A549 (cell line): ENCODE measurements at regions not wholly inside any gene's neighbourhood (a gene's known extent, or its start where the extent isn't known, plus 50 kb on each side); places are given as distances from the start of the nearest gene placed in this dataset.
"Not testable (repeated sequence)": the region's sequence is repeated elsewhere in the genome, so short reads cannot be mapped to it uniquely, and the experiment has no call there.

Source experiments
- GATA3 ChIP-seq: IDR thresholded peaks from 2 replicates; pipeline ENCODE4 v1.6.1; 2012; ENCODE audit warnings: borderline replicate concordance
- NR3C1 ChIP-seq: fragments of >200 bp; sonication (Bioruptor Twin); formaldehyde crosslinking; IDR thresholded peaks from 3 replicates; pipeline ENCODE4 v1.6.1; 2017
- POLR2A ChIP-seq: IDR thresholded peaks from 2 replicates; pipeline ENCODE4 v1.6.1; 2012; ENCODE audit warnings: mild to moderate bottlenecking, low read length
- RAD21 ChIP-seq, 2 experiments: fragments of >200 bp in 1 of 2; sonication (Bioruptor Twin) in 1 of 2; formaldehyde crosslinking in 1 of 2; IDR thresholded peaks in 1 of 2; conservative IDR thresholded peaks in 1 of 2; 2 replicates in 1 of 2; 3 replicates in 1 of 2; pipeline ENCODE4 v1.6.1; 2012 to 2018; ENCODE audit warnings: inconsistent platforms in 1 of 2
- RCOR1 ChIP-seq: fragments of 150-350 bp; IDR thresholded peaks from 2 replicates; pipeline ENCODE4 v1.6.1; 2014; ENCODE audit warnings: antibody characterized with exemption, low read length, low read depth
- RFX5 ChIP-seq: fragments of 450-650 bp; IDR thresholded peaks from 2 replicates; pipeline ENCODE4 v1.7.1; 2014; ENCODE audit warnings: antibody characterized with exemption, mild to moderate bottlenecking, moderate library complexity
- SMC3 ChIP-seq: fragments of >200 bp; sonication (Bioruptor Twin); formaldehyde crosslinking; IDR thresholded peaks from 3 replicates; pipeline ENCODE4 v1.6.1; 2018; ENCODE audit warnings: inconsistent platforms
- ZC3H11A ChIP-seq: fragments of 450-650 bp; IDR thresholded peaks from 2 replicates; pipeline ENCODE4 v1.6.1; 2014; ENCODE audit warnings: antibody characterized with exemption, mild to moderate bottlenecking
- ZNF302 ChIP-seq: fragments of 250-450 bp; sonication (Bioruptor Pico); IDR thresholded peaks from 2 replicates; pipeline ENCODE4 v1.9.0; 2021; ENCODE audit warnings: inconsistent platforms, mild to moderate bottlenecking, moderate library complexity
- TF ChIP-seq, protein P1 (sequence below): fragments of >200 bp; sonication (Bioruptor Twin); formaldehyde crosslinking; IDR thresholded peaks from 3 replicates; pipeline ENCODE4 v1.5.1; 2016
- TF ChIP-seq, protein P2 (sequence below): fragments of 200-600 bp; sonication (generic); IDR thresholded peaks from 2 replicates; pipeline ENCODE4 v1.6.1; 2016; ENCODE audit warnings: antibody characterized with exemption, mild to moderate bottlenecking, moderate library complexity
- TF ChIP-seq, protein P3 (sequence below): IDR thresholded peaks from 2 replicates; pipeline ENCODE4 v1.6.1; 2012
- TF ChIP-seq, protein P4 (sequence below): IDR thresholded peaks from 2 replicates; pipeline ENCODE4 v1.6.1; 2012; ENCODE audit warnings: low read depth, borderline replicate concordance

- TF ChIP-seq, protein P1, sequence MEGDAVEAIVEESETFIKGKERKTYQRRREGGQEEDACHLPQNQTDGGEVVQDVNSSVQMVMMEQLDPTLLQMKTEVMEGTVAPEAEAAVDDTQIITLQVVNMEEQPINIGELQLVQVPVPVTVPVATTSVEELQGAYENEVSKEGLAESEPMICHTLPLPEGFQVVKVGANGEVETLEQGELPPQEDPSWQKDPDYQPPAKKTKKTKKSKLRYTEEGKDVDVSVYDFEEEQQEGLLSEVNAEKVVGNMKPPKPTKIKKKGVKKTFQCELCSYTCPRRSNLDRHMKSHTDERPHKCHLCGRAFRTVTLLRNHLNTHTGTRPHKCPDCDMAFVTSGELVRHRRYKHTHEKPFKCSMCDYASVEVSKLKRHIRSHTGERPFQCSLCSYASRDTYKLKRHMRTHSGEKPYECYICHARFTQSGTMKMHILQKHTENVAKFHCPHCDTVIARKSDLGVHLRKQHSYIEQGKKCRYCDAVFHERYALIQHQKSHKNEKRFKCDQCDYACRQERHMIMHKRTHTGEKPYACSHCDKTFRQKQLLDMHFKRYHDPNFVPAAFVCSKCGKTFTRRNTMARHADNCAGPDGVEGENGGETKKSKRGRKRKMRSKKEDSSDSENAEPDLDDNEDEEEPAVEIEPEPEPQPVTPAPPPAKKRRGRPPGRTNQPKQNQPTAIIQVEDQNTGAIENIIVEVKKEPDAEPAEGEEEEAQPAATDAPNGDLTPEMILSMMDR: not testable (repeated sequence)
- TF ChIP-seq, protein P2, sequence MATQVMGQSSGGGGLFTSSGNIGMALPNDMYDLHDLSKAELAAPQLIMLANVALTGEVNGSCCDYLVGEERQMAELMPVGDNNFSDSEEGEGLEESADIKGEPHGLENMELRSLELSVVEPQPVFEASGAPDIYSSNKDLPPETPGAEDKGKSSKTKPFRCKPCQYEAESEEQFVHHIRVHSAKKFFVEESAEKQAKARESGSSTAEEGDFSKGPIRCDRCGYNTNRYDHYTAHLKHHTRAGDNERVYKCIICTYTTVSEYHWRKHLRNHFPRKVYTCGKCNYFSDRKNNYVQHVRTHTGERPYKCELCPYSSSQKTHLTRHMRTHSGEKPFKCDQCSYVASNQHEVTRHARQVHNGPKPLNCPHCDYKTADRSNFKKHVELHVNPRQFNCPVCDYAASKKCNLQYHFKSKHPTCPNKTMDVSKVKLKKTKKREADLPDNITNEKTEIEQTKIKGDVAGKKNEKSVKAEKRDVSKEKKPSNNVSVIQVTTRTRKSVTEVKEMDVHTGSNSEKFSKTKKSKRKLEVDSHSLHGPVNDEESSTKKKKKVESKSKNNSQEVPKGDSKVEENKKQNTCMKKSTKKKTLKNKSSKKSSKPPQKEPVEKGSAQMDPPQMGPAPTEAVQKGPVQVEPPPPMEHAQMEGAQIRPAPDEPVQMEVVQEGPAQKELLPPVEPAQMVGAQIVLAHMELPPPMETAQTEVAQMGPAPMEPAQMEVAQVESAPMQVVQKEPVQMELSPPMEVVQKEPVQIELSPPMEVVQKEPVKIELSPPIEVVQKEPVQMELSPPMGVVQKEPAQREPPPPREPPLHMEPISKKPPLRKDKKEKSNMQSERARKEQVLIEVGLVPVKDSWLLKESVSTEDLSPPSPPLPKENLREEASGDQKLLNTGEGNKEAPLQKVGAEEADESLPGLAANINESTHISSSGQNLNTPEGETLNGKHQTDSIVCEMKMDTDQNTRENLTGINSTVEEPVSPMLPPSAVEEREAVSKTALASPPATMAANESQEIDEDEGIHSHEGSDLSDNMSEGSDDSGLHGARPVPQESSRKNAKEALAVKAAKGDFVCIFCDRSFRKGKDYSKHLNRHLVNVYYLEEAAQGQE: not testable (repeated sequence)
- not testable (repeated sequence) for TF ChIP-seq NR3C1; RAD21 (conservative IDR thresholded peaks at IDR 0.05 in 1 of 2, IDR thresholded peaks at IDR 0.05 in 1 of 2); POLR2A; GATA3; SMC3; ZNF302; RCOR1; RFX5; ZC3H11A
- TF ChIP-seq, protein P3, sequence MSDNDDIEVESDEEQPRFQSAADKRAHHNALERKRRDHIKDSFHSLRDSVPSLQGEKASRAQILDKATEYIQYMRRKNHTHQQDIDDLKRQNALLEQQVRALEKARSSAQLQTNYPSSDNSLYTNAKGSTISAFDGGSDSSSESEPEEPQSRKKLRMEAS: not testable (repeated sequence)
- TF ChIP-seq, protein P4, sequence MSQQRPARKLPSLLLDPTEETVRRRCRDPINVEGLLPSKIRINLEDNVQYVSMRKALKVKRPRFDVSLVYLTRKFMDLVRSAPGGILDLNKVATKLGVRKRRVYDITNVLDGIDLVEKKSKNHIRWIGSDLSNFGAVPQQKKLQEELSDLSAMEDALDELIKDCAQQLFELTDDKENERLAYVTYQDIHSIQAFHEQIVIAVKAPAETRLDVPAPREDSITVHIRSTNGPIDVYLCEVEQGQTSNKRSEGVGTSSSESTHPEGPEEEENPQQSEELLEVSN: not testable (repeated sequence)
Observed at GRCh38 chr17:27089079-27089928, 204.6 kb upstream of the WSB1 start.
